Tibial nerve (tissue), 4 donors: ENCODE measurements at regions not wholly inside any gene's neighbourhood (a gene's known extent, or its start where the extent isn't known, plus 50 kb on each side); places are given as distances from the start of the nearest gene placed in this dataset.

ENCODE experiments used
- DNase-seq, 2 donors: peaks; one replicate each; pipeline ENCODE4 v3.0.0-alpha.2; 2019; ENCODE audit warnings: low spot score in 2 of 2
- H3K27ac ChIP-seq, 4 donors: fragments of 200-600 bp; sonication (generic) in 3 of 4; one replicate each; pipeline ENCODE4 v1.5.1; 2017 to 2019; ENCODE audit warnings: mild to moderate bottlenecking in 1 of 4
- H3K27me3 ChIP-seq, 2 donors: fragments of 200-600 bp; sonication (generic) in 1 of 2; one replicate each; pipeline versions ENCODE4 v1.5.1 to v1.6.0; 2017 to 2019
- H3K36me3 ChIP-seq, 3 donors: fragments of 200-600 bp; sonication (generic); one replicate each; pipeline ENCODE4 v1.5.1; 2018 to 2019
- H3K4me1 ChIP-seq, 4 donors: fragments of 200-600 bp; sonication (generic) in 3 of 4; one replicate each; pipeline ENCODE4 v1.5.1; 2017 to 2019
- H3K4me3 ChIP-seq, 4 donors: fragments of 200-600 bp; sonication (generic) in 3 of 4; one replicate each; pipeline ENCODE4 v1.5.1; 2017 to 2019; ENCODE audit warnings: mild to moderate bottlenecking in 1 of 4, moderate library complexity in 1 of 4
- H3K9me3 ChIP-seq, 4 donors: fragments of 200-600 bp; sonication (generic) in 3 of 4; one replicate each; pipeline ENCODE4 v1.5.1; 2017 to 2019
- EP300 ChIP-seq, 2 donors: sonication (generic); formaldehyde crosslinking; IDR thresholded peaks; one replicate each; pipeline ENCODE4 v1.6.1; 2017; ENCODE audit warnings: antibody characterized with exemption in 2 of 2, mild to moderate bottlenecking in 1 of 2
- POLR2A ChIP-seq, 2 donors: fragments of 450-650 bp; IDR thresholded peaks; one replicate each; pipeline ENCODE4 v1.6.1; 2017; ENCODE audit warnings: antibody characterized with exemption in 2 of 2, mild to moderate bottlenecking in 2 of 2, moderate library complexity in 2 of 2
- WGBS, 2 donors: methylation state at CpG; one replicate each; pipeline ENCODE4 v1.1.5; 2018; 5-methylcytosine and 5-hydroxymethylcytosine counted together
- TF ChIP-seq, protein P1 (sequence below), 5 experiments: fragments of 200-600 bp in 3 of 5; fragments of 450-650 bp in 2 of 5; sonication (generic) in 3 of 5; IDR thresholded peaks; one replicate each; pipeline ENCODE4 v1.5.1; 2016 to 2019; ENCODE audit warnings: antibody characterized with exemption in 5 of 5, mild to moderate bottlenecking in 3 of 5, moderate library complexity in 2 of 5

DNA sequence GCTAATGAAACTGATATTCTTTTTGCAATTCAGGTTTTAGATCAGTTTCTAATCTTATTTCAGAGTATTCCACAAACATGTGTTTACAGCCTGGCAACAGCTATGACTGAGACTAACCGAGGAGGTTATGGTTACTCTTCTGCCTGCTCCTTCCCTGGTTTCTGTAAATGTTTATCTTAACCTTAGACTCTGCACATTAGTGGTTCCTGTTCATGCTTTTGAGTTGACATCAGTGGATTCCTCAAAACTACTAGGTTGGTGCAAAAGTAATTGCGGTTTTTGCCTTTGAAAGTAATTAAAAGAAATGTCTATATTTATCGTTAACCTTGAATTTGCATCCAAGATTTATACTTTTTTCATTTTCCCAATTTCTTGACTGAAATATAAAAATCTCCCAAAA is 237.0 kb upstream of the TSHZ3 start:
- 68 to 71% methylated on average over 3 of the region's 3 CpGs for WGBS, 2 donors
- Histone ChIP-seq H3K4me3 (no peak overlapping the region), H3K4me1 (no peaks in the 10 kb centered on the region), H3K27ac (no peak overlapping the region), H3K9me3 (no peaks in the 10 kb centered on the region), H3K27me3 (no peaks in the 10 kb centered on the region), H3K36me3 (no peaks in the 10 kb centered on the region)
- DNase-seq: no peak
- TF ChIP-seq, protein P1, sequence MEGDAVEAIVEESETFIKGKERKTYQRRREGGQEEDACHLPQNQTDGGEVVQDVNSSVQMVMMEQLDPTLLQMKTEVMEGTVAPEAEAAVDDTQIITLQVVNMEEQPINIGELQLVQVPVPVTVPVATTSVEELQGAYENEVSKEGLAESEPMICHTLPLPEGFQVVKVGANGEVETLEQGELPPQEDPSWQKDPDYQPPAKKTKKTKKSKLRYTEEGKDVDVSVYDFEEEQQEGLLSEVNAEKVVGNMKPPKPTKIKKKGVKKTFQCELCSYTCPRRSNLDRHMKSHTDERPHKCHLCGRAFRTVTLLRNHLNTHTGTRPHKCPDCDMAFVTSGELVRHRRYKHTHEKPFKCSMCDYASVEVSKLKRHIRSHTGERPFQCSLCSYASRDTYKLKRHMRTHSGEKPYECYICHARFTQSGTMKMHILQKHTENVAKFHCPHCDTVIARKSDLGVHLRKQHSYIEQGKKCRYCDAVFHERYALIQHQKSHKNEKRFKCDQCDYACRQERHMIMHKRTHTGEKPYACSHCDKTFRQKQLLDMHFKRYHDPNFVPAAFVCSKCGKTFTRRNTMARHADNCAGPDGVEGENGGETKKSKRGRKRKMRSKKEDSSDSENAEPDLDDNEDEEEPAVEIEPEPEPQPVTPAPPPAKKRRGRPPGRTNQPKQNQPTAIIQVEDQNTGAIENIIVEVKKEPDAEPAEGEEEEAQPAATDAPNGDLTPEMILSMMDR (IDR thresholded peaks at IDR 0.05): no peak
- TF ChIP-seq EP300 (IDR thresholded peaks at IDR 0.05): no peak
- no peak for TF ChIP-seq POLR2A (IDR thresholded peaks at IDR 0.05)

DNA sequence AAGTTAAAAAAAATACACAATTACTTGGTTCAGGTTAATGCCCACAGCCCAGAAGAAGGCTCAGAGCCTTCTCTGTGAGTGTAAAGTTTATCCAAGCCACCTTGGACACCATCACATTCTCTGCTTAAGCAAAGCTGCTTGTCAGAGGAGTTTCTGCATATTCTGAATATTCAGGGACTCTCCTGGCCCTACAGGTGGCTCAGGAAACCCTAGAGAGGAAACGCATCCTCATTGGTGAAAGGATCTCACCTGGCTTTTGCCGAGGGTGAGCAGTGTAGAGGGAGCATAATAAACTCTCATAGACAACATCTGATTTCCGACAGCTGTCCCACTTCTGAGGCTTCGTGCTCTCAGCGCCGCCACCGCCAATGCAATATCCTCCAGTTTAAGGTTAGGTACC is 239.9 kb upstream of the TSHZ3 start:
- WGBS, 2 donors: 81 to 89% methylated on average over 7 of the region's 7 CpGs
- H3K27ac ChIP-seq: no peak overlapping the region
- no peak overlapping the region for H3K4me3 ChIP-seq
- no peaks in the 10 kb centered on the region for H3K4me1 ChIP-seq
- no peaks in the 10 kb centered on the region for H3K9me3 ChIP-seq
- no peaks in the 10 kb centered on the region for H3K36me3 ChIP-seq
- no peak for DNase-seq
- H3K27me3 ChIP-seq: no peaks in the 10 kb centered on the region
- TF ChIP-seq POLR2A (IDR thresholded peaks at IDR 0.05): no peak
- no peak for TF ChIP-seq EP300 (IDR thresholded peaks at IDR 0.05)
- TF ChIP-seq, protein P1 (IDR thresholded peaks at IDR 0.05): no peak

DNA sequence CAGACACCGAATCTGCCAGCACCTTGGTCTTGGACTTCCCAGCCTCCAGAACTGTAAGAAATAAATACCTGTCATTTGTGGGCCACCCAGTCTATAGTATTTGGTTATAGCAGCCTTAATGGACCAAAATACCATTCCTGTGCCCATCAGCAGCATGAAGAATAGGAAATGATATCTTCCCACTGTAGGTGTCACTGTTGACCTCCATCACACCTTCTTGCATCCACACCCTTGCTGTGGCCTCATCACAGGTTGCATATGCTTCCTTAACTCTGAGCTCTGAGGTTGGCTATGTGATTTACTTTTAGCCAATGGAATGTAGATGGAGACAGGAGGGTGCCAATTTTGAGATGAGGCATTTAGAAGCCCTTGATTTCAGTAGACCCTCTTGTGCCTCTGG is 242.0 kb upstream of the TSHZ3 start:
- no peak overlapping the region for H3K4me3 ChIP-seq
- no peaks in the 10 kb centered on the region for H3K9me3 ChIP-seq

DNA sequence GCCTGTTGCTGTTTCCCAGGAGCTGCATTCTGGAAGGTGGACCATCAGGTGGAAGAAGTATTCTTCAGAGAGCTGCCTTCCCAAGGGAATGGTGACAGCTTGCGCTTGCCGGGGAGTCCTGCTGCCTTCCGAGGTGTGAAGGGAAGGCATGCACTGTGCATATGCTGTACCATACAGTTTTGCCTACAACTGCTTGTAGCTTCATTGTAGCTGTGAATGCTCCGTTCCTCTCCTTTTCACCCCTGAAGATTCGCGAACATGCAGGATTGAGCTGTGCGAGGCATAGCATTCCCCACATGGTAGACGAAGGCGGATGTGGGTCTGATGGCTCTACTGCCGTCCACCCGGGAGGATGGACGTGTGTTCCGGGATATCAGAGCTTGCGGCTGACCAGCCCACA is 243.2 kb upstream of the TSHZ3 start:
- DNase-seq: no peak
- Histone ChIP-seq H3K9me3 (no peaks in the 10 kb centered on the region), H3K4me1 (no peaks in the 10 kb centered on the region), H3K27me3 (no peaks in the 10 kb centered on the region), H3K36me3 (no peaks in the 10 kb centered on the region), H3K4me3 (no peak overlapping the region), H3K27ac (no peak overlapping the region)
- TF ChIP-seq, protein P1 (IDR thresholded peaks at IDR 0.05): no peak
- no peak for TF ChIP-seq POLR2A (IDR thresholded peaks at IDR 0.05)
- no peak for TF ChIP-seq EP300 (IDR thresholded peaks at IDR 0.05)
- 94 to 96% methylated on average over 14 of the region's 14 CpGs for WGBS, 2 donors

More for the DNA sequence above, 242.0 kb upstream of the TSHZ3 start:
- Histone ChIP-seq H3K4me1 (no peaks in the 10 kb centered on the region), H3K27me3 (no peaks in the 10 kb centered on the region), H3K36me3 (no peaks in the 10 kb centered on the region), H3K27ac (no peak overlapping the region)
- WGBS, 2 donors: 89 to 100% methylated on average over 1 of the region's 1 CpG
- no peak for TF ChIP-seq EP300 (IDR thresholded peaks at IDR 0.05)
- TF ChIP-seq POLR2A (IDR thresholded peaks at IDR 0.05): no peak
- TF ChIP-seq, protein P1 (IDR thresholded peaks at IDR 0.05): no peak
- no peak for DNase-seq

DNA sequence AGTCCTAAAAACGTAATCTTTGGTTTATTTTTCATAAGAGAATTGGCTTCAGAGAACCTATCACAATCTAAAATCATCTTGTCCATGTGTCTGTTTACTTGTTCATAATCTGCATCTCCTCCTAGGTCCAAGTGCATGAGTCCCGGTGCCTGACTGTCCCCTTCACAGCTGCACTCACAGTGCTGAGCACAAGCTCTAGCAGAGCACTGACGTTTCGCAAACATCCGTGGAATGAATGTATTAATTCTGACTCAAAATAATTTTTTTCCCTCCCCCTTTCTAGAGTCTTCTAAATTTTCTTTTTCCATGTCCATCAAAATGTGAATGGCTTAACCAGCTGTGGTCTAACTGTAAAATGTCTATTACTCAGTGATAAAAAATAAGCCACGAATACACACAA is 245.5 kb upstream of the TSHZ3 start:
- Histone ChIP-seq H3K36me3 (no peaks in the 10 kb centered on the region), H3K4me3 (no peak overlapping the region), H3K27me3 (no peaks in the 10 kb centered on the region), H3K4me1 (no peaks in the 10 kb centered on the region), H3K9me3 (no peaks in the 10 kb centered on the region), H3K27ac (no peak overlapping the region)
- TF ChIP-seq POLR2A (IDR thresholded peaks at IDR 0.05): no peak
- TF ChIP-seq, protein P1 (IDR thresholded peaks at IDR 0.05): no peak
- DNase-seq: no peak
- 57 to 62% methylated on average over 6 of the region's 6 CpGs for WGBS, 2 donors
